GM21390 (cell line): ENCODE measurements at regions not wholly inside any gene's neighbourhood (a gene's known extent, or its start where the extent isn't known, plus 50 kb on each side); places are given as distances from the start of the nearest gene placed in this dataset.
"Not testable (repeated sequence)": the region's sequence is repeated elsewhere in the genome, so short reads cannot be mapped to it uniquely, and the experiment has no call there.

Experiments used
- ATAC-seq: cut with Tn5 transposase; IDR thresholded peaks from one replicate; pipeline ENCODE4 v1.9.1; 2021; ENCODE audit not compliant: unreplicated experiment

GRCh38 chr4:45280121-45280520 lies 553.8 kb upstream of the GNPDA2 start:
- no peak for ATAC-seq

GRCh38 chr4:45275862-45276261 lies 549.5 kb upstream of the GNPDA2 start:
- no peak for ATAC-seq

GRCh38 chr4:45248106-45248505 lies 521.8 kb upstream of the GNPDA2 start:
- ATAC-seq: not testable (repeated sequence)

GRCh38 chr4:45241976-45242375 lies 515.6 kb upstream of the GNPDA2 start:
- ATAC-seq: no peak

GRCh38 chr4:45229206-45229605 lies 502.9 kb upstream of the GNPDA2 start:
- no peak for ATAC-seq

- no peak for ATAC-seq
These were observed 489.7 kb upstream of the GNPDA2 start for GRCh38 chr4:45215976-45216542.

GRCh38 chr4:45208476-45208875 lies 482.1 kb upstream of the GNPDA2 start:
- not testable (repeated sequence) for ATAC-seq

GRCh38 chr4:45207864-45208331 lies 481.5 kb upstream of the GNPDA2 start:
- not testable (repeated sequence) for ATAC-seq

- not testable (repeated sequence) for ATAC-seq
These were observed 481.0 kb upstream of the GNPDA2 start for GRCh38 chr4:45207241-45207863.

GRCh38 chr4:45199736-45200135 lies 473.4 kb upstream of the GNPDA2 start:
- ATAC-seq: no peak

GRCh38 chr4:45188501-45188900 lies 462.1 kb upstream of the GNPDA2 start:
- no peak for ATAC-seq

- no peak for ATAC-seq
These were observed 459.9 kb upstream of the GNPDA2 start for GRCh38 chr4:45186249-45186648.

- ATAC-seq: no peak
These were observed 457.5 kb upstream of the GNPDA2 start for GRCh38 chr4:45183905-45184304.

GRCh38 chr4:45172636-45173035 lies 446.3 kb upstream of the GNPDA2 start:
- no peak for ATAC-seq

- no peak for ATAC-seq
These were observed 434.6 kb upstream of the GNPDA2 start for GRCh38 chr4:45160951-45161350.

- ATAC-seq: no peak
These were observed 428.9 kb upstream of the GNPDA2 start for GRCh38 chr4:45155081-45155777.

- no peak for ATAC-seq
These were observed 421.5 kb upstream of the GNPDA2 start for GRCh38 chr4:45147866-45148265.

GRCh38 chr4:45131020-45131419 lies 404.7 kb upstream of the GNPDA2 start:
- ATAC-seq: no peak

GRCh38 chr4:45122406-45122805 lies 396.1 kb upstream of the GNPDA2 start:
- no peak for ATAC-seq

- ATAC-seq: no peak
These were observed 395.1 kb upstream of the GNPDA2 start for GRCh38 chr4:45121426-45121975.

- peak; percentile 74 for ATAC-seq
These were observed 393.8 kb upstream of the GNPDA2 start for GRCh38 chr4:45120163-45120562.

GRCh38 chr4:45119376-45119775 lies 393.0 kb upstream of the GNPDA2 start:
- ATAC-seq: no peak
